ENCODE measurements at regions not wholly inside any gene's neighbourhood (a gene's known extent, or its start where the extent isn't known, plus 50 kb on each side); places are given as distances from the start of the nearest gene placed in this dataset.

GRCh38 chr9:16954040-16954439, 83.6 kb upstream of the BNC2 start:
- no peaks in the 10 kb centered on the region for H3K9me3 ChIP-seq (ENCODE audit: control insufficient read depth, low read length)
- no peak overlapping the region for H3K27ac Mint-ChIP-seq
- H3K27me3 ChIP-seq (ENCODE audit: control insufficient read depth, insufficient read depth, low read length, poor library complexity, severe bottlenecking), result no peaks in the 10 kb centered on the region
- TF ChIP-seq CTCF (conservative IDR thresholded peaks at IDR 0.05), result no peak
- no peak overlapping the region for H3K4me3 ChIP-seq (ENCODE audit: low read length)
- WGBS, 2 experiments (ENCODE audit: insufficient coverage in 1 of 2, insufficient read length in 1 of 2), result 97 to 100% methylated on average over 1 to 2 of the region's 2 CpGs
- H3K4me3 Mint-ChIP-seq, result no peak overlapping the region
- H3K9ac ChIP-seq (ENCODE audit: extremely low read depth, low read length, poor library complexity, severe bottlenecking), result no peak overlapping the region
- H3K9me3 Mint-ChIP-seq, result no peaks in the 10 kb centered on the region
- peaks cover 7% of the 10 kb centered on the region for H3K4me1 Mint-ChIP-seq
- H3K27me3 Mint-ChIP-seq (ENCODE audit: insufficient read depth), result no peaks in the 10 kb centered on the region
- no peaks in the 10 kb centered on the region for H3K36me3 Mint-ChIP-seq (ENCODE audit: low read depth)
- H3K4me1 ChIP-seq (ENCODE audit: control insufficient read depth, insufficient read depth, low read length), result no peaks in the 10 kb centered on the region
- no peak overlapping the region for H3K27ac ChIP-seq (ENCODE audit: low read depth, low read length)
- DNase-seq, result no peak
- no peaks in the 10 kb centered on the region for H3K36me3 ChIP-seq (ENCODE audit: control insufficient read depth, insufficient read depth, low read length)

DNA sequence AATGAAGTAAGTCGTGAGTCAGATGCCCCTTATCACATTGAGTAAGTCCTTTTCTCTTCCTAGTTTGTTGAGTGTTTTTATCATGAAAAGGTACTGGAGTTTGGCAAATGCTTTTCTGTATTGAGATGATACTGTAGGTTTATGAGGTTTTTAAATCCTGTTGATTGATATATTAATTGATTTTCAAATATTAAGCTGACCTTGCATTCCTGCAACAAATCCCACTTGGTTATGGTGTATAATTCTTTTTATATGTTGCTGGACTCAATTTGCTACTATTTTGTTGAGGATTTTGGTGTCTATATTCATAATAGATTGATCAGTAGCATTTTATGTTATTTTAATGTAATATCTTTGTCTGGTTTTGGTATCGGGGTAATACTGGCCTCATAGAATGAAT, 81.0 kb upstream of the BNC2 start:
- Mint-ChIP-seq H3K36me3 (ENCODE audit: low read depth) (no peaks in the 10 kb centered on the region), H3K4me3 (no peak overlapping the region), H3K27ac (no peak overlapping the region), H3K9me3 (no peaks in the 10 kb centered on the region), H3K27me3 (ENCODE audit: insufficient read depth) (no peaks in the 10 kb centered on the region), H3K4me1 (peaks cover 7% of the 10 kb centered on the region)
- Histone ChIP-seq H3K4me1 (ENCODE audit: control insufficient read depth, insufficient read depth, low read length) (no peaks in the 10 kb centered on the region), H3K4me3 (ENCODE audit: low read length) (no peak overlapping the region), H3K36me3 (ENCODE audit: control insufficient read depth, insufficient read depth, low read length) (no peaks in the 10 kb centered on the region), H3K27me3 (ENCODE audit: control insufficient read depth, insufficient read depth, low read length, poor library complexity, severe bottlenecking) (no peaks in the 10 kb centered on the region), H3K27ac (ENCODE audit: low read depth, low read length) (no peak overlapping the region), H3K9me3 (ENCODE audit: control insufficient read depth, low read length) (no peaks in the 10 kb centered on the region), H3K9ac (ENCODE audit: extremely low read depth, low read length, poor library complexity, severe bottlenecking) (no peak overlapping the region)
- DNase-seq, result no peak
- WGBS, 2 experiments (ENCODE audit: insufficient coverage in 1 of 2, insufficient read length in 1 of 2), result 92 to 100% methylated on average over 1 to 2 of the region's 2 CpGs
- TF ChIP-seq CTCF (conservative IDR thresholded peaks at IDR 0.05), result no peak

- H3K9me3 ChIP-seq (ENCODE audit: control insufficient read depth, low read length), result no peaks in the 10 kb centered on the region
- Mint-ChIP-seq H3K27me3 (ENCODE audit: insufficient read depth) (no peaks in the 10 kb centered on the region), H3K27ac (no peak overlapping the region), H3K36me3 (ENCODE audit: low read depth) (no peaks in the 10 kb centered on the region), H3K4me1 (peaks cover 7% of the 10 kb centered on the region), H3K9me3 (no peaks in the 10 kb centered on the region), H3K4me3 (no peak overlapping the region)
- H3K9ac ChIP-seq (ENCODE audit: extremely low read depth, low read length, poor library complexity, severe bottlenecking), result no peak overlapping the region
- no peak overlapping the region for H3K4me3 ChIP-seq (ENCODE audit: low read length)
- no peaks in the 10 kb centered on the region for H3K27me3 ChIP-seq (ENCODE audit: control insufficient read depth, insufficient read depth, low read length, poor library complexity, severe bottlenecking)
- TF ChIP-seq CTCF (conservative IDR thresholded peaks at IDR 0.05), result no peak
- no peaks in the 10 kb centered on the region for H3K36me3 ChIP-seq (ENCODE audit: control insufficient read depth, insufficient read depth, low read length)
- DNase-seq, result peak; percentile 53
- H3K27ac ChIP-seq (ENCODE audit: low read depth, low read length), result no peak overlapping the region
- no peaks in the 10 kb centered on the region for H3K4me1 ChIP-seq (ENCODE audit: control insufficient read depth, insufficient read depth, low read length)
- WGBS, 2 experiments (ENCODE audit: insufficient coverage in 1 of 2, insufficient read length in 1 of 2), result 17 to 49% methylated on average over 1 to 4 of the region's 4 CpGs
Measured at GRCh38 chr9:16950051-16950450, 79.6 kb upstream of the BNC2 start.

Data from endodermal cell (in vitro differentiated cells).